ENCODE measurements at regions not wholly inside any gene's neighbourhood (a gene's known extent, or its start where the extent isn't known, plus 50 kb on each side); places are given as distances from the start of the nearest gene placed in this dataset.

- TF ChIP-seq ZBTB11 (CRISPR knock-in tag; IDR thresholded peaks at IDR 0.05) (no peak), EGR1 (IDR thresholded peaks at IDR 0.05; ENCODE audit: borderline replicate concordance in 1 of 2, low read depth in 2 of 2, low read length in 2 of 2) (no peak), YBX1 (IDR thresholded peaks at IDR 0.05) (no peak), NR2C2 (IDR thresholded peaks at IDR 0.05; ENCODE audit: borderline replicate concordance, control insufficient read depth, insufficient read length, low read depth) (no peak), ZNF24 (IDR thresholded peaks at IDR 0.05) (no peak), NR2F1 (conservative IDR thresholded peaks at IDR 0.05) (no peak)
Measured at GRCh38 chr10:21171936-21172541, 274.9 kb upstream of the NEBL start (continued).

GRCh38 chr10:21171197-21171935 is 274.3 kb upstream of the NEBL start:
- no peaks in the 10 kb centered on the region for H3K4me1 ChIP-seq (ENCODE audit: control insufficient read depth, insufficient read depth, low read length)
- no peak overlapping the region for H3K4me2 ChIP-seq (ENCODE audit: control insufficient read depth, insufficient read depth)
- no peak overlapping the region for H3K4me3 ChIP-seq
- RAD21 ChIA-PET (ENCODE audit: unreplicated experiment): no interaction called here
- no TSS peak for BruUV-seq (replicated peaks)
- FAIRE-seq (no peak), DNase-seq (ENCODE audit: low read depth, low spot score) (no peak), ATAC-seq (no peak)
- H3K27me3 ChIP-seq (replicated peaks in 1 of 2; ENCODE audit: control insufficient read depth in 2 of 2, insufficient read depth in 2 of 2, low read length in 1 of 2): peaks cover 2 to 12% of the 10 kb centered on the region in 2 experiments
- CTCF ChIA-PET: no interaction called here
- no peaks in the 10 kb centered on the region for H4K20me1 ChIP-seq (ENCODE audit: control insufficient read depth, insufficient read depth)
- H3K36me3 ChIP-seq (ENCODE audit: control insufficient read depth in 2 of 2, insufficient read depth in 2 of 2, low read length in 1 of 2): no peaks in the 10 kb centered on the region
- no peaks in the 10 kb centered on the region for H3K9me3 ChIP-seq (replicated peaks; ENCODE audit: control insufficient read depth, insufficient read depth, low read length)
- intact Hi-C loops (cut with micrococcal nuclease; ENCODE audit: unreplicated experiment) (no loop called here), in situ Hi-C loops (cut with MboI) (no loop called here)
- WGBS (ENCODE audit: insufficient coverage, insufficient replicate concordance, low lambda C conversion rate, missing lambda C conversion rate): 72% methylated on average over 14 of the region's 14 CpGs
- no peak overlapping the region for H2AFZ ChIP-seq (ENCODE audit: control insufficient read depth, low read depth, low read length)
- H3K27ac ChIP-seq (ENCODE audit: control insufficient read depth, insufficient read depth): no peak overlapping the region
- no peaks in the 10 kb centered on the region for H3K79me2 ChIP-seq (ENCODE audit: control insufficient read depth, insufficient read depth, low read length)
- SMC1A ChIA-PET (ENCODE audit: uncharacterized antibody, unreplicated experiment): no interaction called here
- H3K9ac ChIP-seq (ENCODE audit: control insufficient read depth, insufficient read depth, low read length): no peak overlapping the region
- POLR2A ChIA-PET: no interaction called here
- TF ChIP-seq MYC (IDR thresholded peaks at IDR 0.05; ENCODE audit: insufficient read depth, insufficient read length, insufficient replicate concordance, low read length, severe bottlenecking) (no peak), CTCF (IDR thresholded peaks at IDR 0.05 in 2 of 3, conservative IDR thresholded peaks at IDR 0.05 in 1 of 3; ENCODE audit: control insufficient read depth in 2 of 3, extremely low read depth in 1 of 3, insufficient read depth in 1 of 3, low read depth in 3 of 3, low read length in 3 of 3) (peak in 2 of 3 experiments; percentile 13 to 17; a peak in 1 of 6 replicates), PRDM15 (CRISPR knock-in tag; IDR thresholded peaks at IDR 0.05) (no peak), EP300 (IDR thresholded peaks at IDR 0.05; ENCODE audit: borderline replicate concordance in 1 of 2, control insufficient read depth in 1 of 2, low read depth in 2 of 2, low read length in 2 of 2) (no peak), NFYA (IDR thresholded peaks at IDR 0.05; ENCODE audit: borderline replicate concordance, low read depth, low read length) (no peak)
